Heart right ventricle (tissue), 16 donors: ENCODE measurements at regions not wholly inside any gene's neighbourhood (a gene's known extent, or its start where the extent isn't known, plus 50 kb on each side); places are given as distances from the start of the nearest gene placed in this dataset.

ENCODE experiments used
- ATAC-seq, 8 donors: fragments of 200-7000 bp; cut with Tn5 transposase; one replicate each; pipeline ENCODE4 v1.9.1; 2020; ENCODE audit warnings: mild to moderate bottlenecking in 8 of 8, moderate library complexity in 8 of 8, moderate number of reproducible peaks in 1 of 8
- DNase-seq, 2 donors: peaks; one replicate each; pipeline ENCODE4 v3.0.0-alpha.2; 2020
- H3K27ac ChIP-seq, 10 donors: fragments of 200-600 bp; sonication (generic) in 2 of 10; one replicate each; pipeline versions ENCODE4 v1.5.0 to v1.8.0; 2020 to 2022; ENCODE audit warnings: mild to moderate bottlenecking in 3 of 10
- H3K27me3 ChIP-seq, 7 donors: fragments of 200-600 bp; one replicate each; pipeline ENCODE4 v1.8.0; 2021 to 2022; ENCODE audit warnings: mild to moderate bottlenecking in 2 of 7
- H3K36me3 ChIP-seq, 9 donors: fragments of 200-600 bp; sonication (generic) in 1 of 9; one replicate each; pipeline versions ENCODE4 v1.5.0 to v1.8.0; 2020 to 2022; ENCODE audit warnings: mild to moderate bottlenecking in 2 of 9
- H3K4me1 ChIP-seq, 9 donors: fragments of 200-600 bp; sonication (generic) in 1 of 9; one replicate each; pipeline versions ENCODE4 v1.5.0 to v1.8.0; 2020 to 2022; ENCODE audit warnings: mild to moderate bottlenecking in 4 of 9
- H3K4me3 ChIP-seq, 10 donors: fragments of 200-600 bp; sonication (generic) in 2 of 10; one replicate each; pipeline versions ENCODE4 v1.5.0 to v1.8.0; 2020 to 2022; ENCODE audit warnings: mild to moderate bottlenecking in 7 of 10, moderate library complexity in 2 of 10
- H3K9me3 ChIP-seq, 11 donors: fragments of 200-600 bp in 10 of 11; sonication (generic) in 2 of 11; one replicate each; pipeline versions ENCODE4 v1.5.0 to v1.8.0; 2013 to 2022; ENCODE audit warnings: mild to moderate bottlenecking in 2 of 11, control low read depth in 1 of 11, moderate library complexity in 1 of 11
- CTCF ChIP-seq, 9 donors: fragments of 200-600 bp; sonication (generic) in 2 of 9; IDR thresholded peaks; one replicate each; pipeline versions ENCODE4 v1.5.0 to v1.8.0; 2021 to 2022; ENCODE audit warnings: antibody characterized with exemption in 9 of 9, mild to moderate bottlenecking in 5 of 9, moderate library complexity in 1 of 9
- WGBS, 2 donors: extraction: QIAGEN DNeasy Blood & Tissue Kit; methylation state at CpG; one replicate each; pipeline ENCODE4 v1.1.7; 2013; ENCODE audit warnings: inconsistent platforms in 1 of 2; 5-methylcytosine and 5-hydroxymethylcytosine counted together
- intact Hi-C, 10 donors: fragments of 100-400 bp; cut with DNase I; formaldehyde crosslinking; loops; one replicate each; pipeline versions ENCODE4 v1.11.1 to v1.14.2; 2022
- donor health status: Arrhythmogenic right ventricular cardiomyopathy.
- donor health status: ischemic (EF 13 %, LVEDD 7.1; RV severe dilation, severe dysfunction).
- donor health status: healthy with polysubstance abuse.
- donor health status: DM: no; HTN: yes; CAD: no.
- donor health status: DM: no; HTN: no; CAD: no.
- donor health status: ischemic (EF 25% LVEDD 6.9; RV normal size, moderate dysfunction).
- donor health status: ischemic (EF 25% LVEDD 5.7; RV mildly dilated, moderate dysfunction).
- donor health status: healthy.
- donor health status: DM: yes; HTN: yes; CAD: no.
- donor health status: Ischemic cardiomyopathy.
- donor health status: ischemic (EF 35%, LVEDD 5.7; RV mildly dilated, moderate dysfunction).
- donor health status: nonischemic (EF 11% LVEDD 7.7; RV severe dilation, severe dysfunction).
- donor health status: DM: yes; HTN: yes; CAD: no.
- donor health status: PGD.
- donor health status: ischemic (EF 29% LVEDD 5.4; RV normal size, mild dysfunction).
- donor health status: nonischemic (EF 23%, LVEDD 6.1; RV moderate dilation, normal function).

DNA sequence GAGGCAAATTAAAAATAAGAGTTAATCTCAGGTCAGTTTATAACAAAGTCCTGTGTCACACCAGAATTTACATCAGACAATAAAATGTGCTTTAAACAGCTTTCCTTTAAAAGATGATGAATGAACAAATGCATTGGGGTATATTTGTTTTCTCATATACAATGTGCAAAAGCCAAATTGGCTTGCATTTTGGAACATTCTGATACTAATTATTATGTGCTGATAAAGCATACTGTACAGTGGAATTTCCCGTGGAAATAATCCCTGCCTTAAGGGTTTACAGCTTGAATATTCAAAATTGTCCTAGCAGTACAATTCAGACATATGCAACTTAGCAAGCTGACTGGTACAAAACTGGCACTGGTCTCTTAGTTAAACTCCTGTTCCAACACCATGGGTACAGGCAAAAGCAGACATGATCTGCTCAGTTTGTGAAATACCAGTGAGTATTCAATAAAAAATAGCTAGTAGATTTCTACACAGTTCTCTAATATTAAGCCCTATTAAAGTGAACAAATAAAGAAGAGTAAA lies 373.4 kb downstream of the SLITRK1 start:
- Histone ChIP-seq H3K4me1 (no peaks in the 10 kb centered on the region), H3K36me3 (no peaks in the 10 kb centered on the region), H3K27ac (no peak overlapping the region), H3K4me3 (no peak overlapping the region), H3K9me3 (peaks cover 0 to 9% (median 0%) of the 10 kb centered on the region in 11 donors), H3K27me3 (no peaks in the 10 kb centered on the region)
- intact Hi-C loops: loop anchor here in 1 of 10 donors (1.0 kb wide), 1 partner anchor 38 kb away; no protein-coding TSS in a partner anchor
- ATAC-seq (no peak), DNase-seq (no peak)
- WGBS, 2 donors: 31 to 37% methylated on average over 1 of the region's 1 CpG
- no peak for TF ChIP-seq CTCF (IDR thresholded peaks at IDR 0.05)

DNA sequence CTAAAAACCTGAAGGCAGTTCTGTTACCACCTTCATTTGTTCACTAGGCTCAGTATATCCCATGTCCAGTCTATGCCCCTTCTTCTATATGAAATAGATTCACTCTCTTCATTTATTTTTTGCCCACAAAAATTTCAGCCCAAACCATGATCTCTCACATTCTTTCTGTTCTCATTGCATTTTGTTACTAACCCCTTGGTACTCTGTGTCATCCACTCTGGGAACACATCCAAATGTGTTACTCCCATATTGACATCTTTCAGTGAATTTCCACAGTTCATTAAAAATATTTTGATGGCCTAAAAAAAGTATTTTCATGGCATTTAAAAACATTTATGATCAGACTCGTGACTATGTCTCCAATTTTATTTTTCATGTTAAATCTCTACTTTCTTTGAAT lies 378.9 kb downstream of the SLITRK1 start:
- no peak overlapping the region for H3K4me3 ChIP-seq
- intact Hi-C loops: no loop called here
- no peak for ATAC-seq
- H3K4me1 ChIP-seq: no peaks in the 10 kb centered on the region
- 51 to 58% methylated on average over 1 of the region's 1 CpG for WGBS, 2 donors
- H3K36me3 ChIP-seq: no peaks in the 10 kb centered on the region
- TF ChIP-seq CTCF (IDR thresholded peaks at IDR 0.05): no peak
- no peaks in the 10 kb centered on the region for H3K27me3 ChIP-seq
- H3K9me3 ChIP-seq: peaks cover 0 to 11% (median 0%) of the 10 kb centered on the region in 11 donors
- no peak for DNase-seq
- no peak overlapping the region for H3K27ac ChIP-seq

DNA sequence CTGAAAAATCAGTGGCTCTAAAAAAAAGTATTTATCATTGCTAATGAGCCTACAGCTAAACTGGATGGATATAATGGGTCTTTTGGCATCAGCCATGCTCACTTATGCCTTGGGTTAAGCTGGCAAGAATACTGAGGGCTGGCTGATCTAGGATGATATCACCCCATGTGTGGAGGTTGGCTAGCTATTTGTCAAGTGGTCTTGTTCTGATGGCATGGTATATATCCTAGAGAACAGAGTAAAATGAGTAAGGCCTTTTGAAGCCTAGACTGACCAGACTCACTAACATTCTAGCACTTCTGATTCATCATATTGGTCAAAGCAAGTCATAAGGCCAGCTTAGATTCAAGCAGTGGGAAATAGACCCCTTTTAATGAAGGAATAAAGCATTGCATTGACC lies 383.0 kb downstream of the SLITRK1 start:
- H3K27ac ChIP-seq: no peak overlapping the region
- no peak for TF ChIP-seq CTCF (IDR thresholded peaks at IDR 0.05)
- no peak for ATAC-seq
- H3K27me3 ChIP-seq: no peaks in the 10 kb centered on the region
- no peaks in the 10 kb centered on the region for H3K4me1 ChIP-seq
- H3K9me3 ChIP-seq: peaks cover 0 to 7% (median 0%) of the 10 kb centered on the region in 11 donors
- no peaks in the 10 kb centered on the region for H3K36me3 ChIP-seq
- no peak overlapping the region for H3K4me3 ChIP-seq
- no peak for DNase-seq
- intact Hi-C loops: no loop called here

- no peak for ATAC-seq
- no peak for TF ChIP-seq CTCF (IDR thresholded peaks at IDR 0.05)
- Histone ChIP-seq H3K27ac (no peak overlapping the region), H3K36me3 (no peaks in the 10 kb centered on the region), H3K9me3 (peaks cover 0 to 7% (median 0%) of the 10 kb centered on the region in 11 donors), H3K4me1 (no peaks in the 10 kb centered on the region), H3K4me3 (no peak overlapping the region), H3K27me3 (no peaks in the 10 kb centered on the region)
- intact Hi-C loops: no loop called here
- 78 to 85% methylated on average over 2 of the region's 2 CpGs for WGBS, 2 donors
- no peak for DNase-seq
Measured at GRCh38 chr13:83498481-83499190, 383.6 kb downstream of the SLITRK1 start.
